ENCODE measurements at regions not wholly inside any gene's neighbourhood (a gene's known extent, or its start where the extent isn't known, plus 50 kb on each side); places are given as distances from the start of the nearest gene placed in this dataset.

- no peak for DNase-seq
Measured at GRCh38 chr3:116849261-116849688, 139.7 kb downstream of the TUSC7 start.

DNA sequence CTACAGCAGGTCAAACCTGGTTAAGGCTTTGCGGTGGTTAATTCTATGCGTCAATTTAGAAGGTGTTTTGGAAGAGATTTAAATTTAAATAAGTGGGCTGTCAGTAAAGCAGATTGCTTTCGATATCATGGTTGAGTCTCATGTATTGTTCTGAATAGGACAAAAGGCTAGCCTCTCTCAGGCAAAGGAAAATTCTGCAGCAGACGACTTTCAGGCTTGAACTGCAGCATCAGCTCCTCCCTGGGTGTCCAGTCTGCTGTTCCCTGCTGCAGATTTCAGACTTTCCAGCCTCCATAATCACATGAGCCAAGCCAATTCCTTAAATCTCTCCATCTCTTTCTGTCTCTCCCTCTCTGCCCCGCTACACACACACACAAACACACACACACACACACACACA, 143.2 kb downstream of the TUSC7 start:
- no peak for DNase-seq

- no peak for DNase-seq
Measured at GRCh38 chr3:116863270-116863770, 153.7 kb downstream of the TUSC7 start.

DNA sequence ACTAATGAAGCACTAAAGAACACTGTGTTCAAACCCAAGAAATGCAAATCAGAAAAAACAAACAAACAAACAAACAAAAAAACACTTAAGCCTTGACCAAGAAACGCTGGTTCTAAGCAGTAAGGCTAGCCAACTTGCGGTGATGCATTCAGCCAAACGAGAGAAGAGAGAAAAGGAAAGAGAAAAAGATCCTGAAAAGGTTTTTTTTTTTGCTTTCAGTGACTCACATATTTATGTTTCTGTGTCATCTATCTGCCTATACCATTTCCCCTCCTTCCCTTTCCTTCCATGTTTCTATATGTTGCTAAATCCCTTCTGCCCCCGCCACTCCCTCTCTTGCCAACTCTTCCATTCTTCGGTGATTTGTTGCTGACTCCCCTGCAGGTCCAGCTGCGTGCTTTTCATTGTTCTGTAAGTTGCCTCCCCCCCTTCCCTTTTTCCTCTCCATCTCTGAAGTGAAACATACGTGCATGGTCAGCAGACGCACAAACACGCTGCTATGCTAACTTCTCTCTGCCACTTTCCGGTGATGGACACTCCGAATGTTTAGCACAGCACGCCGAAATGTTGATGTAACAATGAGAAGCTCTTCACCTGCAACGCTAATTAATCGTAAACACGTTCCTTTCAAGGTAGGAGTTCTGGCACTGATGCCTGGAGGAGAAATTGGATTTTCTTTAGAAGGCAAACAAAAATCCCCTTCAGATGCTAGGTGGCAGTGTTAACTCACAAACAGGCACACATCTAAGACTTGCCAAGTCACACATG, 154.4 kb downstream of the TUSC7 start:
- no peak for DNase-seq

DNA sequence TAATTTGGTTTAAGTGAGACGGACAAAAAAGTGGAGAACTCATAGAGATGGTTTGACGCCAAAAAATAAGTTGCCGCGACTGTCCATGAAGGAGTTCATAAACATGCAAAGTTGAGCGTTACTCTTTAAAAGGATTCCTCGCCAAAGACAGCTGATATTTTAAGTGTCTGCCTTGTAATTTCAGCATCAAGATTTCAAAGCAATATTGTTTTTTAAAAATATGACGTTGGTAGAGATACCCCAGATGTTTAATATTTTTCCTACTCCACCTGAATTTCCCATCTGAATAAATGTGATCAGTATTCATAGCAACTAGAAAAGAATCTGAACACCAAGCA, 155.0 kb downstream of the TUSC7 start:
- DNase-seq, result no peak

GRCh38 chr3:116870379-116870778, 160.8 kb downstream of the TUSC7 start:
- no peak for DNase-seq

- no peak for DNase-seq
Measured at GRCh38 chr3:116871905-116872304, 162.3 kb downstream of the TUSC7 start.

GRCh38 chr3:116872688-116873087, 163.1 kb downstream of the TUSC7 start:
- DNase-seq, result no peak

DNA sequence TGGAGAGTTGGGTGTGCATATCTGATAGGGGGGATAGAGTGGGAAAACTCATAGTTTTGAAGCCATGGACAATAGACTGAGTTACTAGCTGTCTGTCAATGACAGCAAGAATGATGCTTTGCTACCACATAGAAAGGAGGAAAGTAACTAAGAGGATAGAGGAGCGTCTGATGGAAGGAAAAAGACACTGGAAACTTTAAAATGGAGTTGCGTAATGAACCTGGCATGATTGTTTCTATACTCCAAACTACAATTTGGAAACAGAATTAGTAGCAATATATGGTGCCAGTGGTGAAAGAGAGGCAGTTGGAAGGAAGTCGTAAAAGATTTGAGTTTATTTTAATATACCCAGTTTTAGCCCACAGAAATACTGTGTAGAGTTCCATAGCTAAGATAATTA, 163.6 kb downstream of the TUSC7 start:
- DNase-seq, result no peak

- DNase-seq, result no peak
Measured at GRCh38 chr3:116877968-116878367, 168.4 kb downstream of the TUSC7 start.

GRCh38 chr3:116886202-116886893, 176.8 kb downstream of the TUSC7 start:
- DNase-seq, result no peak

DNA sequence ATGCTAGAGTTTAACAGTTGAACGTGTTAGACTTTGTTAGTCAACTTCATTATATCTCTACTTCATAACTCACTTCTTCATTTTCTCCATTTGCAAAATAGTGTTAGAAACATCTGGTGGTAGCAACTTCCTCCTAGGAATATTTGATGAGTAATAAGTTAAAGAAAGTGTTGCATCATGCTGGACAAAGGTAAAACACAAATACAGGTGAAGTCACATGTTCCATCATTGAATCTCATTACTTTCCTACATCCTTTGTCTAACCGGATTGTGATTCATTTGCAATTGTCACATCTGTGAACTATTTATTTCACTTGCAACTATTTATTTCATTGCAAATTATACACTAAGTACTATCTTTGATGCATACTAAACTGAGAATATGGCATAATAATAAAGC, 186.5 kb downstream of the TUSC7 start:
- DNase-seq, result no peak

GRCh38 chr3:116897382-116897781, 187.8 kb downstream of the TUSC7 start:
- DNase-seq, result no peak

- no peak for DNase-seq
Measured at GRCh38 chr3:116899253-116899652, 189.7 kb downstream of the TUSC7 start.

GRCh38 chr3:116905334-116905733, 195.8 kb downstream of the TUSC7 start:
- DNase-seq, result no peak

GRCh38 chr3:116905794-116906193, 196.2 kb downstream of the TUSC7 start:
- no peak for DNase-seq

DNA sequence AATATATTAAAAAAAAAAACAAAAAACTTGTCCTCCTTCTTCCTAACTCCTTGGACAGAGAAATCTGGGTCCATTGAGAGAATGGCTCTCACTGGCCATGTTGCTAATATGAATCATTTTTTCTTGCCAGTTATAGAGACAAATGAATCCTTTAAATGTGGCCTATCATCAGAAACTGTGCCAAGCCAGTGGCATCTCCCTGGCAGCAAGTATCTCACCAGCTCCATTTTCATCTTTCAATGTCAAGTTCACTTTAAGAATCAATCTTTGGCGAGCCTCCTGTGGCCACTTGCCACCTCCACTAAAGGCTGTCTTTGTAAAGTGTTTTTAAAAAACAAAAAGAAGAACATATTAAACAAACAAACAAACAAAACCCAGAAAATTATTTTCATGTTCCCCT, 202.5 kb downstream of the TUSC7 start:
- no peak for DNase-seq

GRCh38 chr3:116914004-116914403, 204.4 kb downstream of the TUSC7 start:
- DNase-seq, result no peak

DNA sequence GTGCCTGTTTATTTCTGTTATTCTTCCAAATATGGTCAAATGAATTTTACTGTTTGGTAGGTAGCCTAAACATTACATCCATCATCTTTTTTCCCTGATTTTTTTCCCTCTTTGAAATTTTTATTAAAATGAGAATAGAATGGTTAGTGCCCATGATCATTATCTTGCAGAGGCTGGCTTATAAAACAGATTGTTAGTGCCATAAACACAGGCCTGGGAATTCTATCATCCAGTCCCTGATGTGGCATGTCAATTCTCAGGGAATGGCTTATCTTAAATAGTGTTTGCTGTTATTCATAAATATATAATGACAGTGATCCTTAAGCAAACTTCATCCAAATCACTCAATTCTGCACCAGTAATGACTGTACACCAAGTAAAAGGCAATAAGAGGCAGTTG, 207.3 kb downstream of the TUSC7 start:
- no peak for DNase-seq

DNA sequence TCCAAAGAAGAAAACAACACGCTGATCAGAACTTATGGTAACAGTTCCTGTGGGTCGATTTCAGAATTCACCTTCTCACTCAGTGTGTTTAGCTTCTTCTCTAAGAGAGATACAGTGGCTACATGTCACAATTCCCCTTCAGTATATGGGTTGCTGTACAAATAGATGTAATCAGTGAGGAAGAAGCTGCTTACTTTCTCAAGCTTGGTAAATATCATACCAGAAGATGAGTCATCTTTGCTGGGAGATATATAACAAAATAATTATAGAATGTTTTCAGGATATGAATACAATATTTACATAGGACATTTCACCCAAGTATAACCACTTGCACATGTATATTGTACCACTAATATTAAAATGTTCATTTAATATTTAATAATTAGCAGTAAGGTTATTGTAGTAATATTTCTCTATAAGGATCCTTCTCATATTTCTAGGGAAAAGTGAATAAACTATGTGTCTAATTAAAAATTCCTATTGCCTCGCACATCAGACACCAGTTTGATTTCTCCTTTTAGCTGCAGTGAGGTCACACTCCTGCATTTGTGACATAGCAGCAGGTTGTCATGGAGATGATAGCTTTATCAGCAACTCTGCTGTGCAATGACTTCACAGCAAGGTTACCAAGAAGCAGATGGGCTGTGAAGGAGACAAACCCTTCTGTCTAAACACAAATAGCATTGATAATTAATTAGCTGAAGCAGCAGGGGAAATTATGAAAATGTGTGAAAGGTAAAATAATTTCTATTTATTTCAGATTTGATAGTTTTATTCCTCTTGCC, 211.4 kb downstream of the TUSC7 start:
- no peak for DNase-seq

DNA sequence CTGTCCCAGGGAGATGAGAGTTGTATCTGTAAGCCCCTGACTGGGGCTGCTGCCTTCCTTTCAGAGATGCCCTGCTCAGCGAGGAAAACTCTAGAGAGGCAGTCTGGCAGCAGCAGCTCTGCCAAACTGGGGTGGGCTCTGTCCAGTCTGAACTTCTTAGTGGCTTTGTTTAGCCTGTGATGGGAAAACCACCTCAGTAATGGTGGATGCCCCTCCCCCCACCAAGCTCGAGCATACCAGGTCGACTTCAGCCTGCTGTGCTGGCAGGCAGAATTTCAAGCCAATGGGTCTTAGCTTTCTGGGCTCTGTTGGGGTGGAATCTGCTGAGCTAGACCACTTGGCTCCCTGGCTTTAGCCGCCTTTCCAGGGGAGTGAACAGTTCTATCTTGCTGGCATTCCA, 218.3 kb downstream of the TUSC7 start:
- DNase-seq, result no peak

DNA sequence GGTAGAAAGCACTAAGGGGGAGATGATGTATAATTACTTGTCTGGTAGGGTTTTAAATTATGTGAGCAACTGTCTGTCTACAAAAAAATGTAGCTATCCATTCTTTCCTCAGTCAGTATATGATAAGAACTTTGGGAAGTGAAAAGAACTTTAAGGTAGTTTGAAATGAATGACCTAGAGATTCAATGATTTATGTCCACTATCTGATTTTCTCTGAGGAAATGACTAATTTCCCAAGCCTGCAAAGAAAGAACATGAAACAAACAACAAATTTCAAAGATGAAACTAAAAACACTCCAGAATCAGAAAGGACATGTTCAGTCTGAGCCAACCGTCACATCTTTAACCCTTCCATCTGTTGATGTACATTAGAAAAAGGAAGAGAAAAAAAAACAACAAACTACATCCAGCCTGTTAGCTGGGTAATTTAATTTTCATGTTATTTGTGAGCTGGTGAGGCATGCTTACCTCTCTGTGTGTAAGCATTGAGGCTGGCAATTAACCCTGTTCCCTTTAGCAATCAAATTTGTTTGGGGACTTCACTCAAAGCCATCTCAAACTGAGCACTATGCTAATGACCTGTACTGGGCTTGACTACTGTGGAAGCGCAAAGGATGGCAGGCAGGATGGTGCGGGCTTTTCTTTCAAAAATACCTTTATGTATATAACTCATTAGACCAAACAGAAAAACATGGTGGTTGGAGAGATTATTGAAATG, 220.1 kb downstream of the TUSC7 start:
- DNase-seq, result no peak

GRCh38 chr3:116930786-116931185, 221.2 kb downstream of the TUSC7 start:
- DNase-seq, result no peak
